Breast epithelium (tissue), 4 donors: ENCODE measurements at regions not wholly inside any gene's neighbourhood (a gene's known extent, or its start where the extent isn't known, plus 50 kb on each side); places are given as distances from the start of the nearest gene placed in this dataset.
"Not testable (repeated sequence)": the region's sequence is repeated elsewhere in the genome, so short reads cannot be mapped to it uniquely, and the experiment has no call there.

Experiments used
- DNase-seq, 2 donors: peaks; one replicate each; pipeline ENCODE4 v3.0.0-alpha.2; 2019; ENCODE audit warnings: low spot score in 2 of 2
- H3K27ac ChIP-seq, 2 donors: fragments of 200-600 bp; sonication (generic) in 1 of 2; one replicate each; pipeline ENCODE4 v1.5.1; 2016 to 2019; ENCODE audit warnings: mild to moderate bottlenecking in 1 of 2
- H3K27me3 ChIP-seq, 2 donors: fragments of 200-600 bp; sonication (generic) in 1 of 2; one replicate each; pipeline versions ENCODE4 v1.5.1 to v1.6.0; 2017 to 2019; ENCODE audit warnings: control low read depth in 1 of 2, mild to moderate bottlenecking in 1 of 2
- H3K36me3 ChIP-seq: fragments of 200-600 bp; one replicate; pipeline ENCODE4 v1.5.1; 2019
- H3K4me1 ChIP-seq, 2 donors: fragments of 200-600 bp; sonication (generic); one replicate each; pipeline ENCODE4 v1.5.1; 2016 to 2019; ENCODE audit warnings: control low read depth in 1 of 2
- H3K4me3 ChIP-seq, 3 donors: fragments of 200-600 bp; sonication (generic); 1 replicate in 2 of 3; 2 replicates in 1 of 3; pipeline ENCODE4 v1.5.1; 2016 to 2019; ENCODE audit warnings: mild to moderate bottlenecking in 3 of 3, moderate library complexity in 2 of 3
- H3K9me3 ChIP-seq, 2 donors: fragments of 200-600 bp; sonication (generic) in 1 of 2; one replicate each; pipeline ENCODE4 v1.5.1; 2016 to 2019; ENCODE audit warnings: control low read depth in 1 of 2
- CTCF ChIP-seq, 3 donors: fragments of 450-650 bp; IDR thresholded peaks; one replicate each; pipeline ENCODE4 v1.5.1; 2016 to 2017; ENCODE audit warnings: antibody characterized with exemption in 3 of 3, mild to moderate bottlenecking in 3 of 3, moderate library complexity in 3 of 3
- POLR2A ChIP-seq: fragments of 450-650 bp; IDR thresholded peaks from one replicate; pipeline ENCODE4 v1.6.1; 2016; ENCODE audit warnings: antibody characterized with exemption, mild to moderate bottlenecking, moderate library complexity
- POLR2AphosphoS5 ChIP-seq, 3 donors: sonication (generic); formaldehyde crosslinking; IDR thresholded peaks; one replicate each; pipeline ENCODE4 v1.6.1; 2017; ENCODE audit warnings: antibody characterized with exemption in 3 of 3
- intact Hi-C: fragments of 100-400 bp; cut with DNase I; formaldehyde crosslinking; loops from one replicate; pipeline ENCODE4 v1.15.1; 2023; ENCODE audit warnings: low total_unique reads

GRCh38 chr18:47383729-47384128 lies 132.3 kb upstream of the SKOR2 start:
- H3K36me3 ChIP-seq, result no peaks in the 10 kb centered on the region
- H3K27ac ChIP-seq, result no peak overlapping the region
- H3K4me3 ChIP-seq, result no peak overlapping the region
- H3K27me3 ChIP-seq, result no peaks in the 10 kb centered on the region
- intact Hi-C loops, result no loop called here
- DNase-seq, result no peak
- TF ChIP-seq POLR2A (no peak), POLR2AphosphoS5 (IDR thresholded peaks at IDR 0.05) (no peak), CTCF (IDR thresholded peaks at IDR 0.05) (no peak)
- H3K4me1 ChIP-seq, result no peaks in the 10 kb centered on the region
- H3K9me3 ChIP-seq, result no peaks in the 10 kb centered on the region

GRCh38 chr18:47381975-47382570 lies 130.6 kb upstream of the SKOR2 start:
- Histone ChIP-seq H3K27me3 (no peaks in the 10 kb centered on the region), H3K36me3 (no peaks in the 10 kb centered on the region), H3K27ac (no peak overlapping the region), H3K4me1 (no peaks in the 10 kb centered on the region), H3K4me3 (no peak overlapping the region), H3K9me3 (no peaks in the 10 kb centered on the region)
- no peak for DNase-seq
- TF ChIP-seq POLR2A (no peak), POLR2AphosphoS5 (IDR thresholded peaks at IDR 0.05) (no peak), CTCF (IDR thresholded peaks at IDR 0.05) (no peak)
- intact Hi-C loops, result no loop called here

GRCh38 chr18:47380153-47380552 lies 128.7 kb upstream of the SKOR2 start:
- H3K4me1 ChIP-seq, result no peaks in the 10 kb centered on the region
- peaks cover 0 to 9% of the 10 kb centered on the region in 2 donors for H3K27me3 ChIP-seq
- no peak overlapping the region for H3K4me3 ChIP-seq
- no peak for DNase-seq
- H3K27ac ChIP-seq, result no peak overlapping the region
- no peaks in the 10 kb centered on the region for H3K36me3 ChIP-seq
- intact Hi-C loops, result no loop called here
- H3K9me3 ChIP-seq, result no peaks in the 10 kb centered on the region
- TF ChIP-seq POLR2AphosphoS5 (IDR thresholded peaks at IDR 0.05) (no peak), POLR2A (no peak), CTCF (IDR thresholded peaks at IDR 0.05) (no peak)

- peaks cover 0 to 9% of the 10 kb centered on the region in 2 donors for H3K27me3 ChIP-seq
- no peak for TF ChIP-seq CTCF (IDR thresholded peaks at IDR 0.05)
- H3K4me3 ChIP-seq, result no peak overlapping the region
- H3K36me3 ChIP-seq, result no peaks in the 10 kb centered on the region
- H3K4me1 ChIP-seq, result no peaks in the 10 kb centered on the region
- no peak overlapping the region for H3K27ac ChIP-seq
- H3K9me3 ChIP-seq, result no peaks in the 10 kb centered on the region
- no peak for DNase-seq
- intact Hi-C loops, result no loop called here
Observed at GRCh38 chr18:47373465-47373864, 122.0 kb upstream of the SKOR2 start.

- no peaks in the 10 kb centered on the region for H3K36me3 ChIP-seq
- intact Hi-C loops, result no loop called here
- no peak for DNase-seq
- TF ChIP-seq CTCF (IDR thresholded peaks at IDR 0.05) (no peak), POLR2AphosphoS5 (IDR thresholded peaks at IDR 0.05) (no peak), POLR2A (no peak)
- no peaks in the 10 kb centered on the region for H3K27me3 ChIP-seq
- H3K4me3 ChIP-seq, result no peak overlapping the region
- H3K27ac ChIP-seq, result no peak overlapping the region
- no peaks in the 10 kb centered on the region for H3K4me1 ChIP-seq
- peaks cover 0 to 4% of the 10 kb centered on the region in 2 donors for H3K9me3 ChIP-seq
Observed at GRCh38 chr18:47370052-47370451, 118.6 kb upstream of the SKOR2 start.

- H3K4me3 ChIP-seq, H3K9me3 ChIP-seq, H3K27ac ChIP-seq, H3K4me1 ChIP-seq, H3K27me3 ChIP-seq, H3K36me3 ChIP-seq, DNase-seq, intact Hi-C loops: not testable (repeated sequence)
Observed at GRCh38 chr18:47354061-47354460, 102.6 kb upstream of the SKOR2 start.
